H9 (cell line): ENCODE measurements at regions not wholly inside any gene's neighbourhood (a gene's known extent, or its start where the extent isn't known, plus 50 kb on each side); places are given as distances from the start of the nearest gene placed in this dataset.
A peak's percentile ranks its signal among the peaks of the same experiment; 100 is the strongest.

ENCODE experiments used
- DNase-seq: peaks from one replicate; pipeline ENCODE4 v3.0.0-alpha.2; 2017
- H2AFZ ChIP-seq: one replicate; pipeline ENCODE4 v1.6.1; 2013; ENCODE audit warnings: mild to moderate bottlenecking, low read length, control low read depth, moderate library complexity
- H2AK5ac ChIP-seq: 2 replicates; pipeline ENCODE4 v1.6.1; 2013; ENCODE audit warnings: low read length, control low read depth, mixed read lengths; ENCODE audit not compliant: insufficient read length
- H2BK120ac ChIP-seq: one replicate; pipeline ENCODE4 v1.6.1; 2013; ENCODE audit warnings: low read depth, mild to moderate bottlenecking, low read length, control low read depth, inconsistent platforms; ENCODE audit not compliant: poor library complexity, severe bottlenecking
- H2BK12ac ChIP-seq: 2 replicates; pipeline ENCODE4 v1.6.1; 2013; ENCODE audit warnings: low read length, control low read depth, mixed read lengths, low read depth; ENCODE audit not compliant: insufficient read length
- H2BK15ac ChIP-seq: 2 replicates; pipeline ENCODE4 v1.6.1; 2013; ENCODE audit warnings: low read depth, low read length, control low read depth
- H2BK20ac ChIP-seq: one replicate; pipeline ENCODE4 v1.6.1; 2013; ENCODE audit warnings: low read depth, mild to moderate bottlenecking, low read length, control low read depth, inconsistent platforms; ENCODE audit not compliant: poor library complexity, severe bottlenecking
- H2BK5ac ChIP-seq: 2 replicates; pipeline ENCODE4 v1.6.1; 2013; ENCODE audit warnings: low read length, control low read depth, mixed read lengths; ENCODE audit not compliant: insufficient read length
- H3K14ac ChIP-seq: 2 replicates; pipeline ENCODE4 v1.6.1; 2013; ENCODE audit warnings: low read length, control low read depth; ENCODE audit not compliant: insufficient read depth
- H3K18ac ChIP-seq: 2 replicates; pipeline ENCODE4 v1.6.1; 2013; ENCODE audit warnings: low read depth, mild to moderate bottlenecking, mixed read lengths, low read length, control low read depth; ENCODE audit not compliant: insufficient read length
- H3K23ac ChIP-seq: 2 replicates; pipeline ENCODE4 v1.6.1; 2013; ENCODE audit warnings: low read length, control low read depth, mixed read lengths, low read depth; ENCODE audit not compliant: insufficient read length
- H3K23me2 ChIP-seq: 2 replicates; pipeline ENCODE4 v1.6.1; 2013; ENCODE audit warnings: low read depth, mild to moderate bottlenecking, mixed read lengths, low read length, control low read depth; ENCODE audit not compliant: insufficient read length, poor library complexity, severe bottlenecking
- H3K27ac ChIP-seq: 2 replicates; pipeline ENCODE4 v1.5.1; 2013; ENCODE audit warnings: low read length, control low read depth, mixed read lengths, low read depth; ENCODE audit not compliant: insufficient read length
- H3K27me3 ChIP-seq: 2 replicates; pipeline ENCODE4 v1.6.1; 2013; ENCODE audit warnings: low read length, control low read depth, inconsistent platforms; ENCODE audit not compliant: insufficient read depth
- H3K4ac ChIP-seq: 2 replicates; pipeline ENCODE4 v1.6.1; 2013; ENCODE audit warnings: low read depth, mild to moderate bottlenecking, control low read depth, inconsistent platforms, low read length, moderate library complexity
- H3K4me1 ChIP-seq: 2 replicates; pipeline ENCODE4 v1.6.1; 2013; ENCODE audit warnings: low read length, control low read depth, inconsistent platforms; ENCODE audit not compliant: insufficient read depth
- H3K4me2 ChIP-seq: 2 replicates; pipeline ENCODE4 v1.6.1; 2013; ENCODE audit warnings: low read length, control low read depth, mixed read lengths; ENCODE audit not compliant: insufficient read length, insufficient read depth
- H3K56ac ChIP-seq: 2 replicates; pipeline ENCODE4 v1.6.1; 2013; ENCODE audit warnings: low read depth, mild to moderate bottlenecking, mixed read lengths, low read length, control low read depth; ENCODE audit not compliant: insufficient read length
- H3K79me1 ChIP-seq: 2 replicates; pipeline ENCODE4 v1.6.1; 2013; ENCODE audit warnings: low read depth, mild to moderate bottlenecking, moderate library complexity, low read length, control low read depth, inconsistent platforms; ENCODE audit not compliant: insufficient read depth, poor library complexity, severe bottlenecking
- H3K79me2 ChIP-seq: 2 replicates; pipeline ENCODE4 v1.6.1; 2013; ENCODE audit warnings: low read length, control low read depth, inconsistent platforms; ENCODE audit not compliant: insufficient read depth
- H3K9ac ChIP-seq: 2 replicates; pipeline ENCODE4 v1.6.1; 2013; ENCODE audit warnings: low read length, control low read depth, mixed read lengths; ENCODE audit not compliant: insufficient read length; ENCODE audit errors: extremely low read depth
- H3K9me3 ChIP-seq: one replicate; pipeline ENCODE4 v1.6.1; 2013; ENCODE audit warnings: low read depth, low read length, inconsistent platforms; ENCODE audit not compliant: control insufficient read depth
- H3T11ph ChIP-seq: one replicate; pipeline ENCODE4 v1.6.1; 2013; ENCODE audit warnings: mild to moderate bottlenecking, low read length, control low read depth, inconsistent platforms
- H4K20me1 ChIP-seq: one replicate; pipeline ENCODE4 v1.6.1; 2013; ENCODE audit not compliant: control insufficient read depth, insufficient read length, insufficient read depth
- H4K5ac ChIP-seq: 2 replicates; pipeline ENCODE4 v1.6.1; 2013; ENCODE audit warnings: low read depth, mild to moderate bottlenecking, mixed read lengths, low read length, control low read depth; ENCODE audit not compliant: insufficient read length
- H4K8ac ChIP-seq: replicated peaks from 2 replicates; pipeline ENCODE4 v1.6.1; 2013; ENCODE audit warnings: low read length, control low read depth, mixed read lengths, low read depth; ENCODE audit not compliant: insufficient read length
- H4K91ac ChIP-seq: 2 replicates; pipeline ENCODE4 v1.6.1; 2013; ENCODE audit warnings: low read depth, mild to moderate bottlenecking, moderate library complexity, mixed read lengths, low read length, control low read depth; ENCODE audit not compliant: insufficient read length
- H3K27ac Mint-ChIP-seq, 3 experiments: 2 replicates in 2 of 3; 3 replicates in 1 of 3; pipeline ENCODE4 v1.8.0; 2020 to 2021; ENCODE audit warnings: mixed read lengths in 3 of 3, mild to moderate bottlenecking in 1 of 3, moderate library complexity in 1 of 3
- H3K27me3 Mint-ChIP-seq: 2 replicates; pipeline ENCODE4 v1.8.0; 2021; ENCODE audit warnings: low read depth, mild to moderate bottlenecking, moderate library complexity, mixed read lengths
- H3K36me3 Mint-ChIP-seq, 3 experiments: 2 replicates in 2 of 3; 3 replicates in 1 of 3; pipeline ENCODE4 v1.8.0; 2020 to 2021; ENCODE audit warnings: low read depth in 3 of 3, mixed read lengths in 3 of 3; ENCODE audit not compliant: insufficient read depth in 1 of 3
- H3K4me1 Mint-ChIP-seq, 2 experiments: 2 replicates each; pipeline ENCODE4 v1.8.0; 2020; ENCODE audit warnings: mixed read lengths in 2 of 2
- H3K4me3 Mint-ChIP-seq, 2 experiments: 2 replicates in 1 of 2; 3 replicates in 1 of 2; pipeline ENCODE4 v1.8.0; 2020 to 2021; ENCODE audit warnings: mild to moderate bottlenecking in 2 of 2, mixed read lengths in 2 of 2, moderate library complexity in 1 of 2
- H3K9me3 Mint-ChIP-seq, 2 experiments: 2 replicates in 1 of 2; 3 replicates in 1 of 2; pipeline ENCODE4 v1.8.0; 2020; ENCODE audit warnings: mild to moderate bottlenecking in 2 of 2, mixed read lengths in 2 of 2, moderate library complexity in 1 of 2
- WGBS: extraction: QIAGEN DNeasy Blood & Tissue Kit; methylation state at CpG from one replicate; pipeline ENCODE4 v1.1.7; 2013; ENCODE audit warnings: missing lambda C conversion rate, low lambda C conversion rate, mixed read lengths; ENCODE audit not compliant: insufficient read length; ENCODE audit errors: extremely low coverage; 5-methylcytosine and 5-hydroxymethylcytosine counted together
- TF ChIP-seq, protein P1 (sequence below): fragments of 200-600 bp; sonication (generic); conservative IDR thresholded peaks from 3 replicates; pipeline ENCODE4 v1.8.0; 2021; ENCODE audit warnings: antibody characterized with exemption, mild to moderate bottlenecking

DNA sequence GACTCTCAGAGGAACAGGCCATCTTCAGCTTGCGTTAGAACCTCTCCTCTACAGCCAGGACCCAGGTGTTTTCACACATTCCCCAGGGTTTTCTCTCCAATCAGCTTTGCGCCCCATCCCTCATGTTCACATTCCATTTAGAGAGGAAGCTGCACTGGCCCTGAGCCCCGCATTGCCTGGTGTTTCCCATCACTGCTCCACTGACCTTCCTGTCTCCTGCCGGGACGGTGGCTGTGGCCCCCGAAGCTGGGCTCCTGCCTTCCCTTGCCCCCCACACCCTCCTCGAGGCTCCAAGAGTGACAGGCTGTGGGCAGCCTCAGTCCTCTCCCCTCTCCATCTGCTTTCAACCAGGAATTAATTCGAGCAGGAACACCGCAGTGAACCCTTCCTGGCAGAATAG is 357.3 kb downstream of the THBS2 start:
- Histone ChIP-seq H3K14ac (no peak overlapping the region), H4K8ac (no peak overlapping the region), H2BK5ac (no peak overlapping the region), H3K23me2 (no peaks in the 10 kb centered on the region), H3K9ac (no peak overlapping the region), H2BK12ac (no peak overlapping the region), H4K91ac (no peak overlapping the region), H3K23ac (no peak overlapping the region), H4K20me1 (no peaks in the 10 kb centered on the region), H3K4ac (no peak overlapping the region), H3K79me2 (no peaks in the 10 kb centered on the region), H3K18ac (no peak overlapping the region), H3K56ac (no peak overlapping the region), H3K4me1 (peaks cover 2% of the 10 kb centered on the region; the same call in 1 of the 2 replicates), H4K5ac (no peak overlapping the region), H2AFZ (no peak overlapping the region), H3K4me2 (no peak overlapping the region), H3T11ph (no peak overlapping the region), H3K27ac (no peak overlapping the region), H2AK5ac (no peak overlapping the region), H3K27me3 (no peaks in the 10 kb centered on the region), H2BK15ac (no peak overlapping the region), H2BK20ac (no peak overlapping the region), H3K9me3 (no peaks in the 10 kb centered on the region), H2BK120ac (no peak overlapping the region), H3K79me1 (no peaks in the 10 kb centered on the region)
- Mint-ChIP-seq H3K27me3 (no peaks in the 10 kb centered on the region; the same call in none of the 2 replicates), H3K27ac (peak overlapping the region in 1 of 3 experiments; percentile 75; a peak in 2 of 7 replicates), H3K4me1 (peaks cover 6 to 9% of the 10 kb centered on the region in 2 experiments; a peak in 3 of 4 replicates), H3K9me3 (peaks cover 0 to 5% of the 10 kb centered on the region in 2 experiments; a peak in 2 of 5 replicates), H3K4me3 (no peak overlapping the region), H3K36me3 (peaks cover 0 to 3% (median 0%) of the 10 kb centered on the region in 3 experiments; a peak in 2 of 7 replicates)
- WGBS: no CpG with 5 or more reads among the region's 9 CpGs
- no peak for DNase-seq
- TF ChIP-seq, protein P1, sequence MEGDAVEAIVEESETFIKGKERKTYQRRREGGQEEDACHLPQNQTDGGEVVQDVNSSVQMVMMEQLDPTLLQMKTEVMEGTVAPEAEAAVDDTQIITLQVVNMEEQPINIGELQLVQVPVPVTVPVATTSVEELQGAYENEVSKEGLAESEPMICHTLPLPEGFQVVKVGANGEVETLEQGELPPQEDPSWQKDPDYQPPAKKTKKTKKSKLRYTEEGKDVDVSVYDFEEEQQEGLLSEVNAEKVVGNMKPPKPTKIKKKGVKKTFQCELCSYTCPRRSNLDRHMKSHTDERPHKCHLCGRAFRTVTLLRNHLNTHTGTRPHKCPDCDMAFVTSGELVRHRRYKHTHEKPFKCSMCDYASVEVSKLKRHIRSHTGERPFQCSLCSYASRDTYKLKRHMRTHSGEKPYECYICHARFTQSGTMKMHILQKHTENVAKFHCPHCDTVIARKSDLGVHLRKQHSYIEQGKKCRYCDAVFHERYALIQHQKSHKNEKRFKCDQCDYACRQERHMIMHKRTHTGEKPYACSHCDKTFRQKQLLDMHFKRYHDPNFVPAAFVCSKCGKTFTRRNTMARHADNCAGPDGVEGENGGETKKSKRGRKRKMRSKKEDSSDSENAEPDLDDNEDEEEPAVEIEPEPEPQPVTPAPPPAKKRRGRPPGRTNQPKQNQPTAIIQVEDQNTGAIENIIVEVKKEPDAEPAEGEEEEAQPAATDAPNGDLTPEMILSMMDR: no peak
